ENCODE measurements at regions not wholly inside any gene's neighbourhood (a gene's known extent, or its start where the extent isn't known, plus 50 kb on each side); places are given as distances from the start of the nearest gene placed in this dataset.
"Not testable (repeated sequence)": the region's sequence is repeated elsewhere in the genome, so short reads cannot be mapped to it uniquely, and the experiment has no call there.

DNA sequence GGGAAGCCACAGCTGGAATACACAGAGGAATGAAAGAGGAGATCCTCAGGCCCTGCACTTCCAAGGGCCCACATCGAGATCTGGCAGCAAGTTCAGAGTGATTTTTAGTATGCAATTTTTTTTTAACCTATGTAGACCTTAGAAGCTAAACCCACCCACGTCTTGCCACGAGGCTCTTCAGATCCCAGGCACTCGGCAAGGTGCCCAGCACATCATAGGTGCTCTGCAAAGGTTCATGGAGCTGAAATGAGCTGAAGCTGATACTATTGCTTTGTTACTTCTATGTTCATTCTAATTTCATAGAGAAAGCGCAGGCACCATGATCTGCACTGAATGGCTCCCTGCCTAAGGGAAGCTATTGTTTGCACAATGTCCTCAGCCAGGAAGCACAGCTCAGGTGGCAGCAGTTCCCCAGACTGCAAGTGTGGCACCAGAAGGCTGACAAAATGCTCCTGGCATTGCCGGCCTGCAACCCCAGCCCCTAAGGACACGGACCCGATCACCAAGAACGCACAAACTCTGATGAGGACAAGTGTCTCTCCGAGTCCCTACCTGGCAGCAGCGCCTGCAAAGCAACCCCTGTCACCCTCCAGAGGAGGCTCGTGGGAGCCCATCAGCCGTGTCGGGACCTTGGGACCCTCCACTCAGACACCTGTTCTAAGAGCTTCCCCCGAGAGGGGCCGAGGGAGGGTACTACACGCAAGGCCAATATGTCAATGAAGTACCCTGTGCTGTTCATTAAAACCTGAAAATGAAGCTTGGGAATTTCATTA lies 264.2 kb downstream of the NPHP4 start:
- no peaks in the 10 kb centered on the region for H3K4me1 ChIP-seq

DNA sequence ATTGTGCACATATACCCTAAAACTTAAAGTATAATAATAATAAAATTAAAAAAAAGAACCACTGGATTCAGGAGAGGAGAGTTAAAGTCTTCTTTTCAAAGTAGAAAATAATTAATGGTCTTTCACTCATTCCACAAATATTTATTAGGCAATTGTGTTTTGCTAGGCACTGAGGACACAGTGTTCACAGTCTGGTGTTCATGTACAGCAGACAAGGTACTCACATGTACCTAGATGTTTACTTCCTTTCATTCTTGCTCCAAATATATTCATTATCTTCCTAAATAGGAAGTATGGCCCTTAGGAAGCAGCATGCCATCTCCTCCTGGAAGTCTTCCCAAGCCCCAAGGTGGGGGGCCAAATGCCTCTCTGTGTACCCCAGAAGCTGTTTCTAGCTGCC lies 265.0 kb downstream of the NPHP4 start:
- Histone ChIP-seq H3K9me3 (no peaks in the 10 kb centered on the region), H3K4me3 (no peak overlapping the region), H3K36me3 (no peaks in the 10 kb centered on the region), H3K27ac (no peak overlapping the region), H3K27me3 (peaks cover 0 to 54% (median 4%) of the 10 kb centered on the region in 3 donors), H3K4me1 (no peaks in the 10 kb centered on the region)
- intact Hi-C loops (cut with DNase I; ENCODE audit: low total_unique reads) = no loop called here
- DNase-seq = no peak
- TF ChIP-seq POLR2A (IDR thresholded peaks at IDR 0.05) = no peak
- TF ChIP-seq, protein P1, sequence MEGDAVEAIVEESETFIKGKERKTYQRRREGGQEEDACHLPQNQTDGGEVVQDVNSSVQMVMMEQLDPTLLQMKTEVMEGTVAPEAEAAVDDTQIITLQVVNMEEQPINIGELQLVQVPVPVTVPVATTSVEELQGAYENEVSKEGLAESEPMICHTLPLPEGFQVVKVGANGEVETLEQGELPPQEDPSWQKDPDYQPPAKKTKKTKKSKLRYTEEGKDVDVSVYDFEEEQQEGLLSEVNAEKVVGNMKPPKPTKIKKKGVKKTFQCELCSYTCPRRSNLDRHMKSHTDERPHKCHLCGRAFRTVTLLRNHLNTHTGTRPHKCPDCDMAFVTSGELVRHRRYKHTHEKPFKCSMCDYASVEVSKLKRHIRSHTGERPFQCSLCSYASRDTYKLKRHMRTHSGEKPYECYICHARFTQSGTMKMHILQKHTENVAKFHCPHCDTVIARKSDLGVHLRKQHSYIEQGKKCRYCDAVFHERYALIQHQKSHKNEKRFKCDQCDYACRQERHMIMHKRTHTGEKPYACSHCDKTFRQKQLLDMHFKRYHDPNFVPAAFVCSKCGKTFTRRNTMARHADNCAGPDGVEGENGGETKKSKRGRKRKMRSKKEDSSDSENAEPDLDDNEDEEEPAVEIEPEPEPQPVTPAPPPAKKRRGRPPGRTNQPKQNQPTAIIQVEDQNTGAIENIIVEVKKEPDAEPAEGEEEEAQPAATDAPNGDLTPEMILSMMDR (IDR thresholded peaks at IDR 0.05) = no peak

More for the DNA sequence above, 264.2 kb downstream of the NPHP4 start:
- Histone ChIP-seq H3K27ac (no peak overlapping the region), H3K4me3 (no peak overlapping the region), H3K36me3 (no peaks in the 10 kb centered on the region), H3K27me3 (peaks cover 0 to 54% (median 4%) of the 10 kb centered on the region in 3 donors), H3K9me3 (no peaks in the 10 kb centered on the region)
- intact Hi-C loops (cut with DNase I; ENCODE audit: low total_unique reads) = no loop called here
- no peak for DNase-seq
- TF ChIP-seq EP300 (IDR thresholded peaks at IDR 0.05) = no peak
- no peak for TF ChIP-seq POLR2A (IDR thresholded peaks at IDR 0.05)
- no peak for TF ChIP-seq POLR2AphosphoS5 (IDR thresholded peaks at IDR 0.05)
- TF ChIP-seq, protein P1 (IDR thresholded peaks at IDR 0.05) = no peak
- 70 to 73% (median 72%) methylated on average over 16 to 17 of the region's 17 CpGs for WGBS, 5 donors

DNA sequence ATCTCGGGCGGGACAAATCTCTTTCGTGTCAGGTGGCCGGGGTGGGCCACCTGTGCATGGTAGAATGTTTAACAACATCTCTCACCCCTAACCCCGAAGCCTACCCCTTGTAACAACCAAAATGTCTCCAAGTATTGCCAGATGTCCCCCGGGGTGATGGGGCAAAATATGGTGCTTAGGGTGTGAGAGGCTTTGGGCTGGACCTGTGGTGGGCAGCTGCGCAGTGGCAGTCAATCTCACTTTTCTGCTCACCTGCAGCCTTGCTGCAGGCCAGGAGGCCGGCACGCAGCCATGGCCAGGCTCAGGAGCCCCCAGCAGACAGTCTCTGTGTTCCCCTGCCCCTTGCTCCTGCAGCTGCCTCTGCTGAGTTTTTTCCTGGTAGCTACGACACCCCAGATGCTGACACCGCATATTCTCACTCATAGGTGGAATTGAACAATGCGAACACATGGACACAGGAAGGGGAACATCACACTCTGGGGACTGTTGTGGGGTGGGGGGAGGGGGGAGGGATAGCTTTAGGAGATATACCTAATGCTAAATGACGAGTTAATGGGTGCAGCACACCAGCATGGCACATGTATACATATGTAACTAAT lies 265.5 kb downstream of the NPHP4 start:
- DNase-seq; H3K27ac ChIP-seq; H3K4me1 ChIP-seq; H3K36me3 ChIP-seq; H3K9me3 ChIP-seq; H3K4me3 ChIP-seq; intact Hi-C loops (cut with DNase I; ENCODE audit: low total_unique reads): not testable (repeated sequence)
- H3K27me3 ChIP-seq = peaks cover 0 to 54% (median 4%) of the 10 kb centered on the region in 3 donors
- WGBS, 5 donors = 55 to 70% (median 67%) methylated on average over 12 of the region's 13 CpGs

DNA sequence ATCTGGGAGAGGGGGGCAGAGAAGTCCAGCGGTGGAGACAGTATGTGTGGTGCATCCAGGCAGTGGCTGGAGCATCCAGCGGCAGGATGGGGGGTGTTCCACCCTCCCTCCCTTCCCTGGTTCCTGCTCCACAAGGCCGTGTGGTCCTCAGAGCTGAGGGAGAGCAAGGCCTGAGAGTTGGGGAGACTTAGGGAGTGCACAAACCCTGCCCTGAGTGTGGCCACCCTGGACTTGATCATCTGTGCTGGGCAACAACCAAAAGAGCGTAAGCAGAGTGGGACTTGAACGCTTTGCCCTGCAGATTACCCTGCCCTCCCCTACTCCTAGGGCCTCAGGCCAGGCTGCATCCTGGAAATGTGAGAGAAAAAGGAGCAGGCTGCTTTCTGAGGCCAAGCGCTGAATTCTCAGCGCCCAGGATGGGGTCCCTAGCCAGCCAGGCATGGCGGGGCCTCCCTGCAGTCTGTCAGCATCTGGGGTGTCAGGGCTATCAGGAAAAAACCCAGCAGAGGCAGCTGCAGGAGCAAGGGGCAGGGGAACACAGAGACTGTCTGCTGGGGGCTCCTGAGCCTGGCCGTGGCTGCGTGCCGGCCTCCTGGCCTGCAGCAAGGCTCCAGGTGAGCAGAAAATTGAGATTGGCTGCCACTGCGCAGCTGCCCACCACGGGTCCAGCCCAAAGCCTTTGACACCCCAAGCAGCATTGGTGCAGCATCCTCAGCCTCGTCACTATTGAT lies 266.2 kb downstream of the NPHP4 start:
- intact Hi-C loops (cut with DNase I; ENCODE audit: low total_unique reads) = no loop called here
- no peak for TF ChIP-seq EP300 (IDR thresholded peaks at IDR 0.05)
- no peak for TF ChIP-seq POLR2AphosphoS5 (IDR thresholded peaks at IDR 0.05)
- TF ChIP-seq, protein P1 (IDR thresholded peaks at IDR 0.05) = no peak
- TF ChIP-seq POLR2A (IDR thresholded peaks at IDR 0.05) = no peak
- H3K4me3 ChIP-seq = no peak overlapping the region
- no peaks in the 10 kb centered on the region for H3K9me3 ChIP-seq
- H3K36me3 ChIP-seq = no peaks in the 10 kb centered on the region
- no peak overlapping the region for H3K27ac ChIP-seq
- H3K4me1 ChIP-seq = no peaks in the 10 kb centered on the region
- DNase-seq = no peak
- H3K27me3 ChIP-seq = peaks cover 0 to 54% (median 4%) of the 10 kb centered on the region in 3 donors
- WGBS, 5 donors = 61 to 76% (median 65%) methylated on average over 9 to 14 of the region's 14 CpGs
